ENCODE measurements at regions not wholly inside any gene's neighbourhood (a gene's known extent, or its start where the extent isn't known, plus 50 kb on each side); places are given as distances from the start of the nearest gene placed in this dataset.

DNA sequence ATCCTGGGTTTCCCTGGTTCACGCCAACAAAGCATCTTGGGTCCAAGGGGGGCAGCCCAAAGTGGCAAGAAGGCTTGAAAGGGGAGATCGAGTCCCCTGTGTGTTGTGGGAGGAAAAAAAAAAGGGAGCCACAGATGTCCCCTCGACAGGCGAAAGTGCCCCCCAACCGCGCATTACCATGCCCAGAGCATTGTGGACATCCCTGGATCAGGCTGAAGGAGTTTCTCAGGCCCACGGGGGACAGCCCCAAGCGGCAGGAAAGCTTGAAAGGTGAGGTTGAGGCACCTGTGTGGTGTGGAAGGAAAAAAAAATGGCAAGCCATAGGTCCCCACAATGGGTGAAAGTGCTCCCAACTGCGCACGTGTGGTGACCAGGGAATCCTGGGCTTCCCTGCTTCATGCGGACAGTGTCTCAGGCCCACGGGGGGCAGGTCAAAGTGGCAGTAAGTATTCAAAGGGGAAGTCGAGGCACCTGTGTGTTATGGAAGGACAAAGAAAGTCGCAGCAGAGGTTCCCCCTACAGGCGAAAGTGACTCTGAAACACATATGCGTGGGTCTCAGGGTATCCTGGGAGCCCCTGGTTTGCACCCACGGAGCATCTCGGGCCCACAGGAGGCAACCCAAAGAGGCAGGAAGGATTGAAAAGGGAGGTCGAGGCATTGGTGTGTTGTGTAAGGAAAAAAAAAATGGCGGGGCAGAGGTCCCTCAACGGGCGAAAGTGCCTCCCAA, 580.1 kb downstream of the ALG10 start:
- TF ChIP-seq, protein P1, sequence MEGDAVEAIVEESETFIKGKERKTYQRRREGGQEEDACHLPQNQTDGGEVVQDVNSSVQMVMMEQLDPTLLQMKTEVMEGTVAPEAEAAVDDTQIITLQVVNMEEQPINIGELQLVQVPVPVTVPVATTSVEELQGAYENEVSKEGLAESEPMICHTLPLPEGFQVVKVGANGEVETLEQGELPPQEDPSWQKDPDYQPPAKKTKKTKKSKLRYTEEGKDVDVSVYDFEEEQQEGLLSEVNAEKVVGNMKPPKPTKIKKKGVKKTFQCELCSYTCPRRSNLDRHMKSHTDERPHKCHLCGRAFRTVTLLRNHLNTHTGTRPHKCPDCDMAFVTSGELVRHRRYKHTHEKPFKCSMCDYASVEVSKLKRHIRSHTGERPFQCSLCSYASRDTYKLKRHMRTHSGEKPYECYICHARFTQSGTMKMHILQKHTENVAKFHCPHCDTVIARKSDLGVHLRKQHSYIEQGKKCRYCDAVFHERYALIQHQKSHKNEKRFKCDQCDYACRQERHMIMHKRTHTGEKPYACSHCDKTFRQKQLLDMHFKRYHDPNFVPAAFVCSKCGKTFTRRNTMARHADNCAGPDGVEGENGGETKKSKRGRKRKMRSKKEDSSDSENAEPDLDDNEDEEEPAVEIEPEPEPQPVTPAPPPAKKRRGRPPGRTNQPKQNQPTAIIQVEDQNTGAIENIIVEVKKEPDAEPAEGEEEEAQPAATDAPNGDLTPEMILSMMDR (conservative IDR thresholded peaks at IDR 0.05), result no peak
- TF ChIP-seq EZH2 (IDR thresholded peaks at IDR 0.05; ENCODE audit: low read depth), result no peak
